AG09319 (cell line): ENCODE measurements at regions not wholly inside any gene's neighbourhood (a gene's known extent, or its start where the extent isn't known, plus 50 kb on each side); places are given as distances from the start of the nearest gene placed in this dataset.

Experiments
- DNase-seq: peaks from one replicate; pipeline ENCODE4 v3.0.0-alpha.2; 2010; ENCODE audit warnings: low read depth; ENCODE audit errors: extremely low read depth
- CTCF ChIP-seq: IDR thresholded peaks from 2 replicates; pipeline ENCODE4 v1.5.1; 2011; ENCODE audit warnings: low read depth, mild to moderate bottlenecking, inconsistent platforms, low read length, moderate library complexity

- no peak for DNase-seq
- TF ChIP-seq CTCF, result no peak
Measured at GRCh38 chr2:129460299-129461198, 518.9 kb upstream of the RAB6C start.

- no peak for TF ChIP-seq CTCF
- no peak for DNase-seq
Measured at GRCh38 chr2:129462349-129462748, 517.1 kb upstream of the RAB6C start.

GRCh38 chr2:129462967-129463366 is 516.5 kb upstream of the RAB6C start:
- no peak for TF ChIP-seq CTCF
- DNase-seq, result no peak

GRCh38 chr2:129464036-129464435 is 515.4 kb upstream of the RAB6C start:
- no peak for TF ChIP-seq CTCF
- DNase-seq, result no peak

GRCh38 chr2:129464631-129465030 is 514.8 kb upstream of the RAB6C start:
- DNase-seq, result no peak
- TF ChIP-seq CTCF, result no peak

- no peak for DNase-seq
- no peak for TF ChIP-seq CTCF
Measured at GRCh38 chr2:129465045-129465444, 514.4 kb upstream of the RAB6C start.

- no peak for DNase-seq
Measured at GRCh38 chr2:129466389-129466788, 513.1 kb upstream of the RAB6C start.

More at GRCh38 chr2:129466389-129466788, 513.1 kb upstream of the RAB6C start:
- TF ChIP-seq CTCF, result no peak
